ENCODE measurements at regions not wholly inside any gene's neighbourhood (a gene's known extent, or its start where the extent isn't known, plus 50 kb on each side); places are given as distances from the start of the nearest gene placed in this dataset.
A peak's percentile ranks its signal among the peaks of the same experiment; 100 is the strongest.
"Not testable (repeated sequence)": the region's sequence is repeated elsewhere in the genome, so short reads cannot be mapped to it uniquely, and the experiment has no call there.

GRCh38 chr14:106737021-106737420 lies 1210.6 kb downstream of the TMEM121 start:
- Histone ChIP-seq H3K27me3 (replicated peaks in 1 of 4; ENCODE audit: control extremely low read depth in 1 of 4, control insufficient read depth in 3 of 4, insufficient read depth in 4 of 4, low read length in 3 of 4) (no peaks in the 10 kb centered on the region), H3K9me3 (ENCODE audit: control extremely low read depth in 1 of 3, control insufficient read depth in 2 of 3, insufficient read depth in 1 of 3, low read length in 2 of 3) (no peaks in the 10 kb centered on the region), H3K27ac (ENCODE audit: low read length in 2 of 2) (no peak overlapping the region), H3K4me2 (replicated peaks; ENCODE audit: low read depth, low read length, poor library complexity, severe bottlenecking) (no peak overlapping the region), H2AFZ (ENCODE audit: insufficient read depth, low read depth, low read length, poor library complexity, severe bottlenecking) (peak overlapping the region; percentile 30), H4K20me1 (ENCODE audit: control insufficient read depth, insufficient read depth, low read length, poor library complexity, severe bottlenecking) (no peaks in the 10 kb centered on the region), H3K36me3 (replicated peaks in 1 of 2; ENCODE audit: control extremely low read depth in 1 of 2, control insufficient read depth in 1 of 2, extremely low read depth in 1 of 2, insufficient read depth in 2 of 2, low read length in 1 of 2) (no peaks in the 10 kb centered on the region), H3K79me2 (ENCODE audit: control insufficient read depth, insufficient read depth, low read length) (no peaks in the 10 kb centered on the region), H3K9ac (ENCODE audit: low read length) (no peak overlapping the region), H3K4me1 (ENCODE audit: control insufficient read depth in 2 of 2, insufficient read depth in 2 of 2, low read length in 2 of 2) (peaks cover 20 to 24% of the 10 kb centered on the region in 2 donors), H3K4me3 (ENCODE audit: control extremely low read depth in 1 of 5, extremely low read depth in 1 of 5, insufficient read depth in 1 of 5, low read depth in 2 of 5, low read length in 4 of 5) (no peak overlapping the region)
- POLR2A ChIA-PET = no interaction called here
- Mint-ChIP-seq H3K27me3 (no peaks in the 10 kb centered on the region), H3K4me3 (no peak overlapping the region), H3K4me1 (no peaks in the 10 kb centered on the region), H3K27ac (no peak overlapping the region), H3K9me3 (ENCODE audit: insufficient read depth) (no peaks in the 10 kb centered on the region)
- WGBS (ENCODE audit: insufficient coverage) = no CpG with 5 or more reads among the region's 9 CpGs
- TF ChIP-seq, protein P1, sequence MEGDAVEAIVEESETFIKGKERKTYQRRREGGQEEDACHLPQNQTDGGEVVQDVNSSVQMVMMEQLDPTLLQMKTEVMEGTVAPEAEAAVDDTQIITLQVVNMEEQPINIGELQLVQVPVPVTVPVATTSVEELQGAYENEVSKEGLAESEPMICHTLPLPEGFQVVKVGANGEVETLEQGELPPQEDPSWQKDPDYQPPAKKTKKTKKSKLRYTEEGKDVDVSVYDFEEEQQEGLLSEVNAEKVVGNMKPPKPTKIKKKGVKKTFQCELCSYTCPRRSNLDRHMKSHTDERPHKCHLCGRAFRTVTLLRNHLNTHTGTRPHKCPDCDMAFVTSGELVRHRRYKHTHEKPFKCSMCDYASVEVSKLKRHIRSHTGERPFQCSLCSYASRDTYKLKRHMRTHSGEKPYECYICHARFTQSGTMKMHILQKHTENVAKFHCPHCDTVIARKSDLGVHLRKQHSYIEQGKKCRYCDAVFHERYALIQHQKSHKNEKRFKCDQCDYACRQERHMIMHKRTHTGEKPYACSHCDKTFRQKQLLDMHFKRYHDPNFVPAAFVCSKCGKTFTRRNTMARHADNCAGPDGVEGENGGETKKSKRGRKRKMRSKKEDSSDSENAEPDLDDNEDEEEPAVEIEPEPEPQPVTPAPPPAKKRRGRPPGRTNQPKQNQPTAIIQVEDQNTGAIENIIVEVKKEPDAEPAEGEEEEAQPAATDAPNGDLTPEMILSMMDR (IDR thresholded peaks at IDR 0.05) = no peak
- TF ChIP-seq EZH2 (IDR thresholded peaks at IDR 0.05; ENCODE audit: borderline replicate concordance, insufficient read depth, low read depth, low read length, poor library complexity, severe bottlenecking) = no peak
- no peak for DNase-seq
- ATAC-seq (ENCODE audit: low read depth) = no peak
- intact Hi-C loops (cut with micrococcal nuclease) = no loop called here
- CTCF ChIA-PET = no interaction called here

DNA sequence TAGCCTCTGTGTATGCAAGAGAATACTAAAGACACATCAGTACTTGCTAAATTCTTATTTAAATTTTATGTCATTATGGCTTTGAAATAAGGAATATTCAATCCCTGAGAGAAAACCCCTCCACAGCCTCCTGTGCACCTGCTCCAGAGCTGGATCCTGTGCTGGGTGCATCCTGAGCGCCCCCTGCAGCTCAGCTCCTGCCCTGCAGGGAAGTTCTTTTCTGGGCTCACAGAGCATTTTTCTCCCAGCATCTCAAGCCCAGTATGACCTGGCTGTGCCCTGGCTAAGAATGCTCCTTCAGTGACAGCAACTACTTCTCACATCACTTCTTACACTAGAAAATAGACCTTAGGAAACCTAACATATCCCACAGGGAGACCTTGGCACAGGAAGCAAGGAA lies 1211.7 kb downstream of the TMEM121 start:
- intact Hi-C loops (cut with micrococcal nuclease) = no loop called here
- Histone ChIP-seq H4K20me1 (ENCODE audit: control insufficient read depth, insufficient read depth, low read length, poor library complexity, severe bottlenecking) (no peaks in the 10 kb centered on the region), H3K9me3 (ENCODE audit: control extremely low read depth in 1 of 3, control insufficient read depth in 2 of 3, insufficient read depth in 1 of 3, low read length in 2 of 3) (no peaks in the 10 kb centered on the region), H3K27ac (ENCODE audit: low read length in 2 of 2) (no peak overlapping the region), H3K4me2 (replicated peaks; ENCODE audit: low read depth, low read length, poor library complexity, severe bottlenecking) (no peak overlapping the region), H3K36me3 (replicated peaks in 1 of 2; ENCODE audit: control extremely low read depth in 1 of 2, control insufficient read depth in 1 of 2, extremely low read depth in 1 of 2, insufficient read depth in 2 of 2, low read length in 1 of 2) (no peaks in the 10 kb centered on the region), H3K4me1 (ENCODE audit: control insufficient read depth in 2 of 2, insufficient read depth in 2 of 2, low read length in 2 of 2) (peaks cover 20 to 26% of the 10 kb centered on the region in 2 donors), H3K9ac (ENCODE audit: low read length) (no peak overlapping the region), H3K27me3 (replicated peaks in 1 of 4; ENCODE audit: control extremely low read depth in 1 of 4, control insufficient read depth in 3 of 4, insufficient read depth in 4 of 4, low read length in 3 of 4) (no peaks in the 10 kb centered on the region), H3K4me3 (ENCODE audit: control extremely low read depth in 1 of 5, extremely low read depth in 1 of 5, insufficient read depth in 1 of 5, low read depth in 2 of 5, low read length in 4 of 5) (no peak overlapping the region), H2AFZ (ENCODE audit: insufficient read depth, low read depth, low read length, poor library complexity, severe bottlenecking) (no peak overlapping the region), H3K79me2 (ENCODE audit: control insufficient read depth, insufficient read depth, low read length) (no peaks in the 10 kb centered on the region)
- TF ChIP-seq, protein P1 (IDR thresholded peaks at IDR 0.05) = no peak
- no peak for TF ChIP-seq EZH2 (IDR thresholded peaks at IDR 0.05; ENCODE audit: borderline replicate concordance, insufficient read depth, low read depth, low read length, poor library complexity, severe bottlenecking)
- DNase-seq (no peak), ATAC-seq (ENCODE audit: low read depth) (no peak)
- no peak overlapping the region for H3K27ac Mint-ChIP-seq
- H3K4me3 Mint-ChIP-seq = no peak overlapping the region
- 0% methylated on average over 1 of the region's 1 CpG for WGBS (ENCODE audit: insufficient coverage)
- no peaks in the 10 kb centered on the region for H3K27me3 Mint-ChIP-seq
- CTCF ChIA-PET = no interaction called here
- POLR2A ChIA-PET = no interaction called here
- no peaks in the 10 kb centered on the region for H3K4me1 Mint-ChIP-seq
- no peaks in the 10 kb centered on the region for H3K9me3 Mint-ChIP-seq (ENCODE audit: insufficient read depth)

- DNase-seq = peak; percentile 14
- not testable (repeated sequence) for H3K4me3 Mint-ChIP-seq, H3K4me1 Mint-ChIP-seq
Observed at GRCh38 chr14:106738598-106739258, 1212.3 kb downstream of the TMEM121 start.

More at GRCh38 chr14:106738598-106739258, 1212.3 kb downstream of the TMEM121 start:
- H3K27me3 Mint-ChIP-seq; H3K36me3 ChIP-seq (replicated peaks in 1 of 2; ENCODE audit: control extremely low read depth in 1 of 2, control insufficient read depth in 1 of 2, extremely low read depth in 1 of 2, insufficient read depth in 2 of 2, low read length in 1 of 2); ATAC-seq (ENCODE audit: low read depth); POLR2A ChIA-PET; CTCF ChIA-PET; H3K9me3 Mint-ChIP-seq (ENCODE audit: insufficient read depth); H4K20me1 ChIP-seq (ENCODE audit: control insufficient read depth, insufficient read depth, low read length, poor library complexity, severe bottlenecking); H3K27ac Mint-ChIP-seq; H3K4me2 ChIP-seq (replicated peaks; ENCODE audit: low read depth, low read length, poor library complexity, severe bottlenecking); H3K79me2 ChIP-seq (ENCODE audit: control insufficient read depth, insufficient read depth, low read length); H2AFZ ChIP-seq (ENCODE audit: insufficient read depth, low read depth, low read length, poor library complexity, severe bottlenecking); H3K27me3 ChIP-seq (replicated peaks in 1 of 4; ENCODE audit: control extremely low read depth in 1 of 4, control insufficient read depth in 3 of 4, insufficient read depth in 4 of 4, low read length in 3 of 4); intact Hi-C loops (cut with micrococcal nuclease); H3K9ac ChIP-seq (ENCODE audit: low read length); H3K4me3 ChIP-seq (ENCODE audit: control extremely low read depth in 1 of 5, extremely low read depth in 1 of 5, insufficient read depth in 1 of 5, low read depth in 2 of 5, low read length in 4 of 5); H3K9me3 ChIP-seq (ENCODE audit: control extremely low read depth in 1 of 3, control insufficient read depth in 2 of 3, insufficient read depth in 1 of 3, low read length in 2 of 3); H3K27ac ChIP-seq (ENCODE audit: low read length in 2 of 2): not testable (repeated sequence)
- peaks cover 20 to 25% of the 10 kb centered on the region in 2 donors for H3K4me1 ChIP-seq (ENCODE audit: control insufficient read depth in 2 of 2, insufficient read depth in 2 of 2, low read length in 2 of 2)
- no CpG with 5 or more reads among the region's 9 CpGs for WGBS (ENCODE audit: insufficient coverage)
